UCSD-AML1 (cell line): ENCODE measurements at regions not wholly inside any gene's neighbourhood (a gene's known extent, or its start where the extent isn't known, plus 50 kb on each side); places are given as distances from the start of the nearest gene placed in this dataset.

Experiments used
- DNase-seq: peaks from one replicate; lab custom pipeline; 2025; ENCODE audit not compliant: unreplicated experiment; lab: John Stamatoyannopoulos, UW

- no peak for DNase-seq
Measured at GRCh38 chr5:167167191-167167795, 1124.2 kb upstream of the WWC1 start.

- DNase-seq: no peak
Measured at GRCh38 chr5:167168971-167169370, 1122.5 kb upstream of the WWC1 start.

- no peak for DNase-seq
Measured at GRCh38 chr5:167171056-167171455, 1120.4 kb upstream of the WWC1 start.

GRCh38 chr5:167177736-167178135 lies 1113.7 kb upstream of the WWC1 start:
- no peak for DNase-seq

GRCh38 chr5:167180906-167181305 lies 1110.5 kb upstream of the WWC1 start:
- no peak for DNase-seq

GRCh38 chr5:167205881-167206280 lies 1085.6 kb upstream of the WWC1 start:
- DNase-seq: no peak

- DNase-seq: no peak
Measured at GRCh38 chr5:167207081-167207480, 1084.4 kb upstream of the WWC1 start.

- no peak for DNase-seq
Measured at GRCh38 chr5:167208911-167209310, 1082.5 kb upstream of the WWC1 start.

- no peak for DNase-seq
Measured at GRCh38 chr5:167217097-167217743, 1074.2 kb upstream of the WWC1 start.

GRCh38 chr5:167219298-167219697 lies 1072.1 kb upstream of the WWC1 start:
- no peak for DNase-seq

GRCh38 chr5:167226386-167226785 lies 1065.1 kb upstream of the WWC1 start:
- DNase-seq: no peak

- DNase-seq: no peak
Measured at GRCh38 chr5:167228134-167228533, 1063.3 kb upstream of the WWC1 start.

- no peak for DNase-seq
Measured at GRCh38 chr5:167229751-167230150, 1061.7 kb upstream of the WWC1 start.

- DNase-seq: no peak
Measured at GRCh38 chr5:167230414-167230813, 1061.0 kb upstream of the WWC1 start.

- no peak for DNase-seq
Measured at GRCh38 chr5:167232675-167233311, 1058.7 kb upstream of the WWC1 start.

GRCh38 chr5:167233507-167234220 lies 1057.8 kb upstream of the WWC1 start:
- no peak for DNase-seq

- DNase-seq: no peak
Measured at GRCh38 chr5:167241436-167242067, 1049.9 kb upstream of the WWC1 start.

- no peak for DNase-seq
Measured at GRCh38 chr5:167242701-167243100, 1048.7 kb upstream of the WWC1 start.

- DNase-seq: no peak
Measured at GRCh38 chr5:167243463-167243862, 1048.0 kb upstream of the WWC1 start.

- no peak for DNase-seq
Measured at GRCh38 chr5:167244583-167244982, 1046.9 kb upstream of the WWC1 start.

- DNase-seq: no peak
Measured at GRCh38 chr5:167245868-167246267, 1045.6 kb upstream of the WWC1 start.
